ENCODE measurements at regions not wholly inside any gene's neighbourhood (a gene's known extent, or its start where the extent isn't known, plus 50 kb on each side); places are given as distances from the start of the nearest gene placed in this dataset.

GRCh38 chr11:90323289-90323688 is 100.4 kb upstream of the CHORDC1 start:
- POLR2A ChIA-PET (ENCODE audit: partially characterized antibody): no interaction called here
- no peaks in the 10 kb centered on the region for H3K36me3 ChIP-seq (ENCODE audit: insufficient read depth, low read length)
- Mint-ChIP-seq H3K4me1 (peaks cover 0 to 2% (median 0%) of the 10 kb centered on the region in 4 donors), H3K27ac (no peak overlapping the region), H3K9me3 (peaks cover 0 to 7% (median 4%) of the 10 kb centered on the region in 8 donors), H3K27me3 (peaks cover 3 to 6% of the 10 kb centered on the region in 2 donors), H3K36me3 (no peaks in the 10 kb centered on the region), H3K4me3 (no peak overlapping the region)
- CTCF ChIA-PET (ENCODE audit: partially characterized antibody): no interaction called here
- no peak for DNase-seq
- H3K4me3 ChIP-seq (ENCODE audit: low read length in 2 of 2): no peak overlapping the region
- no peaks in the 10 kb centered on the region for H3K9me3 ChIP-seq (ENCODE audit: control insufficient read depth in 1 of 2, low read length in 2 of 2)
- no peaks in the 10 kb centered on the region for H3K27me3 ChIP-seq (ENCODE audit: insufficient read depth, low read length)
- H3K27ac ChIP-seq (ENCODE audit: low read depth, low read length): no peak overlapping the region
- no peaks in the 10 kb centered on the region for H3K4me1 ChIP-seq (ENCODE audit: insufficient read depth, low read length)
- intact Hi-C loops (cut with micrococcal nuclease): no loop called here

- no peaks in the 10 kb centered on the region for H3K27me3 ChIP-seq (ENCODE audit: insufficient read depth, low read length)
- Mint-ChIP-seq H3K36me3 (no peaks in the 10 kb centered on the region), H3K4me3 (no peak overlapping the region), H3K4me1 (peaks cover 0 to 2% (median 0%) of the 10 kb centered on the region in 4 donors), H3K27me3 (peaks cover 3 to 6% of the 10 kb centered on the region in 2 donors), H3K27ac (no peak overlapping the region), H3K9me3 (peaks cover 0 to 7% (median 4%) of the 10 kb centered on the region in 8 donors)
- H3K4me1 ChIP-seq (ENCODE audit: insufficient read depth, low read length): no peaks in the 10 kb centered on the region
- H3K4me3 ChIP-seq (ENCODE audit: low read length in 2 of 2): no peak overlapping the region
- POLR2A ChIA-PET (ENCODE audit: partially characterized antibody): no interaction called here
- CTCF ChIA-PET (ENCODE audit: partially characterized antibody): no interaction called here
- H3K27ac ChIP-seq (ENCODE audit: low read depth, low read length): no peak overlapping the region
- intact Hi-C loops (cut with micrococcal nuclease): no loop called here
- H3K9me3 ChIP-seq (ENCODE audit: control insufficient read depth in 1 of 2, low read length in 2 of 2): no peaks in the 10 kb centered on the region
- no peaks in the 10 kb centered on the region for H3K36me3 ChIP-seq (ENCODE audit: insufficient read depth, low read length)
- no peak for DNase-seq
Observed at GRCh38 chr11:90321018-90321417, 98.2 kb upstream of the CHORDC1 start.

GRCh38 chr11:90318651-90319050 is 95.8 kb upstream of the CHORDC1 start:
- ChIA-PET POLR2A (ENCODE audit: partially characterized antibody) (no interaction called here), CTCF (ENCODE audit: partially characterized antibody) (no interaction called here)
- Histone ChIP-seq H3K9me3 (ENCODE audit: control insufficient read depth in 1 of 2, low read length in 2 of 2) (no peaks in the 10 kb centered on the region), H3K27me3 (ENCODE audit: insufficient read depth, low read length) (no peaks in the 10 kb centered on the region), H3K4me1 (ENCODE audit: insufficient read depth, low read length) (no peaks in the 10 kb centered on the region), H3K36me3 (ENCODE audit: insufficient read depth, low read length) (no peaks in the 10 kb centered on the region), H3K4me3 (ENCODE audit: low read length in 2 of 2) (no peak overlapping the region), H3K27ac (ENCODE audit: low read depth, low read length) (no peak overlapping the region)
- H3K4me3 Mint-ChIP-seq: no peak overlapping the region
- no peaks in the 10 kb centered on the region for H3K36me3 Mint-ChIP-seq
- intact Hi-C loops (cut with micrococcal nuclease): no loop called here
- H3K27me3 Mint-ChIP-seq: peaks cover 2 to 3% of the 10 kb centered on the region in 2 donors
- DNase-seq: no peak
- H3K4me1 Mint-ChIP-seq: peaks cover 0 to 2% (median 0%) of the 10 kb centered on the region in 4 donors
- peaks cover 0 to 7% (median 3%) of the 10 kb centered on the region in 8 donors for H3K9me3 Mint-ChIP-seq
- H3K27ac Mint-ChIP-seq: no peak overlapping the region

GRCh38 chr11:90310210-90310609 is 87.4 kb upstream of the CHORDC1 start:
- Mint-ChIP-seq H3K4me3 (no peak overlapping the region), H3K36me3 (no peaks in the 10 kb centered on the region), H3K27me3 (no peaks in the 10 kb centered on the region), H3K27ac (no peak overlapping the region), H3K4me1 (no peaks in the 10 kb centered on the region), H3K9me3 (peaks cover 0 to 5% (median 0%) of the 10 kb centered on the region in 8 donors)
- H3K27me3 ChIP-seq (ENCODE audit: insufficient read depth, low read length): no peaks in the 10 kb centered on the region
- no peak overlapping the region for H3K27ac ChIP-seq (ENCODE audit: low read depth, low read length)
- no peaks in the 10 kb centered on the region for H3K36me3 ChIP-seq (ENCODE audit: insufficient read depth, low read length)
- POLR2A ChIA-PET (ENCODE audit: partially characterized antibody): no interaction called here
- no peaks in the 10 kb centered on the region for H3K4me1 ChIP-seq (ENCODE audit: insufficient read depth, low read length)
- intact Hi-C loops (cut with micrococcal nuclease): no loop called here
- H3K4me3 ChIP-seq (ENCODE audit: low read length in 2 of 2): no peak overlapping the region
- CTCF ChIA-PET (ENCODE audit: partially characterized antibody): no interaction called here
- H3K9me3 ChIP-seq (ENCODE audit: control insufficient read depth in 1 of 2, low read length in 2 of 2): no peaks in the 10 kb centered on the region
- DNase-seq: no peak

GRCh38 chr11:90309693-90310092 is 86.8 kb upstream of the CHORDC1 start:
- ChIA-PET CTCF (ENCODE audit: partially characterized antibody) (no interaction called here), POLR2A (ENCODE audit: partially characterized antibody) (no interaction called here)
- Histone ChIP-seq H3K36me3 (ENCODE audit: insufficient read depth, low read length) (no peaks in the 10 kb centered on the region), H3K27me3 (ENCODE audit: insufficient read depth, low read length) (no peaks in the 10 kb centered on the region), H3K27ac (ENCODE audit: low read depth, low read length) (no peak overlapping the region), H3K4me3 (ENCODE audit: low read length in 2 of 2) (no peak overlapping the region), H3K9me3 (ENCODE audit: control insufficient read depth in 1 of 2, low read length in 2 of 2) (no peaks in the 10 kb centered on the region), H3K4me1 (ENCODE audit: insufficient read depth, low read length) (no peaks in the 10 kb centered on the region)
- no peak overlapping the region for H3K27ac Mint-ChIP-seq
- H3K4me3 Mint-ChIP-seq: no peak overlapping the region
- H3K36me3 Mint-ChIP-seq: no peaks in the 10 kb centered on the region
- H3K27me3 Mint-ChIP-seq: no peaks in the 10 kb centered on the region
- no peaks in the 10 kb centered on the region for H3K4me1 Mint-ChIP-seq
- H3K9me3 Mint-ChIP-seq: peaks cover 0 to 5% (median 0%) of the 10 kb centered on the region in 8 donors
- no peak for DNase-seq
- intact Hi-C loops (cut with micrococcal nuclease): no loop called here

GRCh38 chr11:90294526-90294925 is 71.7 kb upstream of the CHORDC1 start:
- ChIA-PET CTCF (ENCODE audit: partially characterized antibody) (no interaction called here), POLR2A (ENCODE audit: partially characterized antibody) (no interaction called here)
- no peak overlapping the region for H3K4me3 ChIP-seq (ENCODE audit: low read length in 2 of 2)
- no peak for DNase-seq
- no peaks in the 10 kb centered on the region for H3K9me3 ChIP-seq (ENCODE audit: control insufficient read depth in 1 of 2, low read length in 2 of 2)
- Mint-ChIP-seq H3K4me3 (no peak overlapping the region), H3K36me3 (no peaks in the 10 kb centered on the region), H3K27me3 (peaks cover 0 to 2% of the 10 kb centered on the region in 2 donors), H3K27ac (no peak overlapping the region), H3K4me1 (no peaks in the 10 kb centered on the region), H3K9me3 (peaks cover 0 to 5% (median 0%) of the 10 kb centered on the region in 8 donors)
- H3K36me3 ChIP-seq (ENCODE audit: insufficient read depth, low read length): no peaks in the 10 kb centered on the region
- no peaks in the 10 kb centered on the region for H3K27me3 ChIP-seq (ENCODE audit: insufficient read depth, low read length)
- H3K4me1 ChIP-seq (ENCODE audit: insufficient read depth, low read length): no peaks in the 10 kb centered on the region
- intact Hi-C loops (cut with micrococcal nuclease): no loop called here
- no peak overlapping the region for H3K27ac ChIP-seq (ENCODE audit: low read depth, low read length)

- CTCF ChIA-PET (ENCODE audit: partially characterized antibody): no interaction called here
Observed at GRCh38 chr11:90294091-90294490, 71.2 kb upstream of the CHORDC1 start.

More at GRCh38 chr11:90294091-90294490, 71.2 kb upstream of the CHORDC1 start:
- Histone ChIP-seq H3K4me3 (ENCODE audit: low read length in 2 of 2) (no peak overlapping the region), H3K36me3 (ENCODE audit: insufficient read depth, low read length) (no peaks in the 10 kb centered on the region), H3K27ac (ENCODE audit: low read depth, low read length) (no peak overlapping the region), H3K27me3 (ENCODE audit: insufficient read depth, low read length) (no peaks in the 10 kb centered on the region), H3K4me1 (ENCODE audit: insufficient read depth, low read length) (no peaks in the 10 kb centered on the region), H3K9me3 (ENCODE audit: control insufficient read depth in 1 of 2, low read length in 2 of 2) (no peaks in the 10 kb centered on the region)
- POLR2A ChIA-PET (ENCODE audit: partially characterized antibody): no interaction called here
- peaks cover 0 to 5% (median 0%) of the 10 kb centered on the region in 8 donors for H3K9me3 Mint-ChIP-seq
- no peak for DNase-seq
- H3K27ac Mint-ChIP-seq: no peak overlapping the region
- H3K36me3 Mint-ChIP-seq: no peaks in the 10 kb centered on the region
- H3K27me3 Mint-ChIP-seq: peaks cover 0 to 2% of the 10 kb centered on the region in 2 donors
- H3K4me3 Mint-ChIP-seq: no peak overlapping the region
- H3K4me1 Mint-ChIP-seq: no peaks in the 10 kb centered on the region
- intact Hi-C loops (cut with micrococcal nuclease): no loop called here
